HG03066 (cell line): ENCODE measurements at regions not wholly inside any gene's neighbourhood (a gene's known extent, or its start where the extent isn't known, plus 50 kb on each side); places are given as distances from the start of the nearest gene placed in this dataset.

ENCODE experiments used
- ATAC-seq: cut with Tn5 transposase; IDR thresholded peaks from one replicate; pipeline ENCODE4 v1.9.1; 2021; ENCODE audit warnings: low read depth; ENCODE audit not compliant: unreplicated experiment

DNA sequence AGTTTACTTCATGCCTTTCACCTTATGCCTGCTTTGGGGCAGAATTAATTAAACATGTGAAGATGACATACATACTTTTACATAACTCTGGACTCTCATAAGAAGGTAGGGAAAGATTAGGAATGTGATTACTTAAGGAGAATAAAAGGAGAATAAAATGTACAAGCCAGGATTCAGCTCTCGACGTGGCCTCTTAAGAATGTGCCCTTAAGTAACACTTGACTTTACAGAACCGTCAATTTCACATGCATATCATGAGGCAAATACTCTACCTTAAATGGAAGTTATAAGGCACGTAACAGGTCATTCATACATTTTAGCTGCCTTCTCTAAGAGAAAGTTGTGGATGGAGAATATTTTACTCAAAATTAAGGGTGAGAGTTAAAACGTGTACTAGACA is 263.7 kb upstream of the LMCD1 start:
- no peak for ATAC-seq

DNA sequence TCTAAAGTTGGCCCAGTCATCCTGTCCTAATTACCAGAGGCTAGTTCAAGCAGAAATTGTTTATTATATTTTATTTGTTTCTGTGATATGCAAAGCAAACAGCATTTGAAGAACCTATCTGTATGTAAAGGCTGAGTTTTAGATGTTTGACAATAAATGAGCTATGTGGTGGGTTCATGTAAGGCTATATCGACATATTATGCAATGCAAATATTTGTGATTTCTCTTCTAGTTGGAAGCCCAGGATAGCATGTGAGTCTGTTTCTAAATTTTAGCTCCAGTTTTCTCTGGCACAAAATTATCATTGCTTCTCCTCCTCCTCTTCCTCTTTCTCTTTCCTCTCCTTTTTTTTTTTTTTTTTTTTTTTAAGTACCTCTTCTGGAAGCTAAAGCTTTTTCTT is 263.2 kb upstream of the LMCD1 start:
- ATAC-seq = no peak

GRCh38 chr3:8239095-8239494 is 262.5 kb upstream of the LMCD1 start:
- no peak for ATAC-seq

DNA sequence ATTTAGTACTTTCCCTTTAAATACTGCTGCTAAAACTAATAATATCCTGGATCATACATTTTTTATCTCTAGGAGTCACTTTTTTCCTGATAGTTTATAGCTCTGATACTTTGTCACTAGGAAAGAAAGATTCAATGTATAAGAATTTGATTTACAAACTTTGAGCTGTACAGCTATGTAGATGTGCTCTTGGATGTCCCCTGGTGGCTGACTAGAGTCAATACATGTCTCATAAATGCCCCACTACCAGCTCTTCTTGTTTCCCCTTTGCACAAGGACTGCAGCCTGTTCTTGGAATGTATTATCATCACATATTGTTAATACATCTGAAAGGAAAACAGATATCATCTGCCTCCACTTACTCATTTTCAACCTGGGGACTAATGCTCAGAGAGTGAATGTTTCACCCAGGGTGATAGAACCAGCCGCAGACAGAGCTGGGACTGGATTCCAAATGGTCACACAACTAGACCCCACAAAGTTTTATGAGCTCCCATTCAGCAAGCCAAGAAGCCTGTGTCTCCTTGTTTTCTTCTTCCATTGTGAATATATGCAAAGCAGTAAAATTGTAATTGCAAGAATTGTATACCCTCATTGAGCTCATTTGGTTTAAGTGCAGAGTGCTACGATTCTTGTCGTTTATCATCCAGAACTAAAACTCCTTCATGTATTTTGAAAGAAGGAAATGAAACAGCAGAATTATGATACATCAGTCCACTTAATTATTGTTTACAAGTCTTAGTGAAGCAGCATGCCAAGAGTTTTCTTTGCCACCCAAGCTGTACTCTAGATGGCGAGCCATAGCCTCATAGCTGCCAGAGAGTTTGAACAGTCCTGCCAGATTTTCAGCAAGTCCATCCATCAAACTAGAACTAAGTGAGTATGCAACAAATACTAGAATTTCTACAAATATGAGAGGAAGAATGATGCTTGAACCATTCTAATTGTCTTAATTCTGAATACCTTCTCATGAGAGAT is 261.6 kb upstream of the LMCD1 start:
- peak; percentile 90 for ATAC-seq

DNA sequence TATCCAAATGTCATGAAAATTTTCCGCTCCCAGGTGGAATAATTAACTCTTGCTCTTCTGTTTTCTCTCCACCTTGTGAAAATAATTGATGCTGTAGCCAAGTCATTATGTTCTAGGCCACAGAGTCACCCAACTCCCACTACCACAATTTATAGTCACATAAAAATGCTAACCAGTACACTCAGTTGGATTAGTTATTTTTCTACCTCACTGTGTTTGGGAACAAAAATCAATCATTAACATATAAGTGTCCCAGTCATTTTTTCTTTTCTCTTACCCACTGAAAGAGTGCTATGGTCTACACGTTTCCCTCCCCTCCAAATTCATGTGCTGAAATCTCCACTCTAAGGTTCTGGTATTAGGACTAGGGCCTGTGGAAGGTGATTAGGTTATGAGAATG is 255.6 kb upstream of the LMCD1 start:
- no peak for ATAC-seq

GRCh38 chr3:8253201-8253600 is 248.4 kb upstream of the LMCD1 start:
- ATAC-seq = no peak

DNA sequence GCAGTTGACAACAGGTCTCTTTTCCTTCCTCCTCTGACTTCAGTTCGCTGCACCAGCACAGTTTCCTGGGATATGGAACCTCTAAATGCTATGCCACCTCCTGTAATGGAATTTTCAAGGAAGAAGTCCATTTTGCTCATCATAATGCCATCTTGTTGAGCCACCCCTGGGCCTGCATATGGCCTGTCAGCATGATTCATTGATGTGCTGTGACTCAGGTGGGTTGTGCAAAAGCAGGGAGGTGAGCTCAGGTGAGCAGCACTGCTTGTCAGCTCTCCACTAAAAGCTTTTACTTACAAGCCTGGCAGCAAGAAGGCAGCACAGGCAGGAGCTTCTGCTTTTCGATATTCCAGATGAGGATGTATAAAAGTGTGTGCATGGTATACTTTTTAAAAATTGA is 247.1 kb upstream of the LMCD1 start:
- no peak for ATAC-seq

DNA sequence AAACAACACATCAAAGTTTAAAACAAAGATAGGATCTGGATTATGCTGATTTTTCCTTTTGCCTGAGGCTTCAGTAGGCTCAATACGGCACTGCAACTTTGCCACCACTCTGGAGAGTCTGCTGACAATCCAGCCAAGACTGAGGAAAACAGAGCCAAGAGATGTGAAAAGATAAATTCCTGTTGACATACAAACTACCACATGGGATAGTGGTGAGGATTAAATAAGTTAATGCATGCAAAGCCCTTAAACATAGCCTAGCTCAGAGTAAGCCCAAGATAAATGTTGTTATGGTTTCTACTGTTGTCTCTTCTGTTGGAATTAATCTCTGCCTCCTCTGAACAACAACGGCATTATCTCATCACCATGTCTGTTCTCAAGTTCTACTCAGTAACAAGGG is 245.9 kb upstream of the LMCD1 start:
- ATAC-seq = no peak

GRCh38 chr3:8256441-8257071 is 245.1 kb upstream of the LMCD1 start:
- no peak for ATAC-seq

DNA sequence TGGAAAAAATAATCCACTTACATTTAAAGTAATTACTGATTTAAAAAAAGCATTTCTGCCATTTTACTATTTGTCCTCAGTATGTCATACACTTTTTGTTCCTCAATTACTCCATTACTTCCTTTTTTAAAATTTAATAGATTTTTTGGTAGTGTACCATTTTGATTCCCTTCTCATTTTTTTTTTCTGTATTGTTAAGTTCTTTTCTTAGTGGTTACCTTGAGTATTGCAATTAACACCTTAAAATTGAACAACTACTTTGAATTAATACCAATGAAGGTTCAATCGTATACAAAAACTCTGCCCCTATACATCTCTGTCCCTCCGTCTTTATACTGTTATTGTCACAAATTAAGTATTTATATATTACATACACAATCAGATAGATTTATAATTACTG is 240.6 kb upstream of the LMCD1 start:
- no peak for ATAC-seq

- no peak for ATAC-seq
Observed at GRCh38 chr3:8266730-8267131, 234.9 kb upstream of the LMCD1 start.

- ATAC-seq = no peak
Observed at GRCh38 chr3:8273479-8273878, 228.1 kb upstream of the LMCD1 start.

DNA sequence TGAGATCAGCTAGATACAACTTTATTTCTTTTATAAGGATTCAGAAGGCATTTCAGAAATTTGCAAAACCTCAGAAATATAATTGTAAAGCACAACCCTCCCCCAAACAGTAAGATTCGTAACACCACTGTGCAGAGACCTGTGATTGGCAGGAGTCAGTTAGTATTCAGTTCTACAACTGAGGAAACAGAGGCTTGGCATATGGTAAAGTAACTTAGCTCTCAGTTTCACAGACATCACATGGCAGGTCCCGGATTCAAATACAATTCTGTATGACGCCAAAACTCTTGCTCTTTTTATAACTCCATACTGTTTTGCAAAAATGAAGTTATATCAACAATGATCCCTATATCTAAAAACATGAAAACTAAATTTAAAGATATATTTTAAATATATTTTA is 225.6 kb upstream of the LMCD1 start:
- no peak for ATAC-seq

GRCh38 chr3:8276506-8276905 is 225.1 kb upstream of the LMCD1 start:
- no peak for ATAC-seq

DNA sequence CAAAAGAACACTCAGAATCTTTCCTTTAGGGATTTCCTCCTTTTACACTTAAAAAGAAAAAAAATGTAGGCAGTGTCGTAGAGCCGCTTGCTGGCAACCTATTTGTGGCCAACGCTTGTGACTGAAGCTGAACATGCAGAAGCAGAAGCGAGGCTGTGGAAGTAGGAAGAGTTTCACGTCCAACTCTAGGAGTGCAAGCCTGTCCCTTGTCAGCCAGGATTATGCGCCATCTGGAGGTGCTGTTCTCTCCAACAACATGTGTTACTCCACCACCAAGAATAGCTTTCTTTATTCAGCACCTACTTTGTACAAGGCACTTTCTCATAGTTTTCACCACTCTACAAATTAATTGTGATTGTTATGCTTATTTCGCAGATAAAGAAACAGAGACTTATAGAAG is 223.2 kb upstream of the LMCD1 start:
- ATAC-seq = no peak

GRCh38 chr3:8279476-8279875 is 222.1 kb upstream of the LMCD1 start:
- no peak for ATAC-seq

DNA sequence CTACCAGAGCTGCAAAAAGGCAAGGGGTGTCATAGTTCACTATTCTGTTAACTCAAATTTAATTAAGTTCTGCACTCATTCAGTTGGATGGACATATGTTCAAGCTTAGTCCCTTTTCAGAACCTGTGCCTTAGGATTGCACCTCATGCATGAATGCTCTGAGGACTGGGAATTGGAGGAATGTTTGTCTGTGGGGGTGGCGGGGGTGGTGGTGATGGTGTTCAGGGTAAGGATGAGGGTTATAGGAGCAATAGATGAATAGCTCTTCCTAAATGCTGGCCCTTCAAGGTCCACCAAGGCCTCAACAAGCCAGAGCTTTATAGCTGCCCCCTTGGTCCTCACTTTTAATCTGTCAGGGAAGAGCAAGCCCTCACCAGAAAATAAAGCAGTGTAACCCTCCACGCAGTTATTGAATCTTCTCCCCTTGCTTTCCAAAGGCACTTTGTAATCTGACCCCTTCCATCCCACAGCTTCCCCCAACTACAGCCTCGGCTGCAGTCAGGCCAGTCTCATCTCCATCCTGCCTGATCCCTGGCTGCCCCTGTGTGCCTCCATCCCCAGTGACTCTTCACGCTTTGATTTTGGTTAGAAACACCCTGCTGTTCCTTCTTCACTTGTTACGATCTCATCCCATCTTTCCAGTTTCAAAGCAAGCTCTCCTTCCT is 221.6 kb upstream of the LMCD1 start:
- ATAC-seq = no peak

DNA sequence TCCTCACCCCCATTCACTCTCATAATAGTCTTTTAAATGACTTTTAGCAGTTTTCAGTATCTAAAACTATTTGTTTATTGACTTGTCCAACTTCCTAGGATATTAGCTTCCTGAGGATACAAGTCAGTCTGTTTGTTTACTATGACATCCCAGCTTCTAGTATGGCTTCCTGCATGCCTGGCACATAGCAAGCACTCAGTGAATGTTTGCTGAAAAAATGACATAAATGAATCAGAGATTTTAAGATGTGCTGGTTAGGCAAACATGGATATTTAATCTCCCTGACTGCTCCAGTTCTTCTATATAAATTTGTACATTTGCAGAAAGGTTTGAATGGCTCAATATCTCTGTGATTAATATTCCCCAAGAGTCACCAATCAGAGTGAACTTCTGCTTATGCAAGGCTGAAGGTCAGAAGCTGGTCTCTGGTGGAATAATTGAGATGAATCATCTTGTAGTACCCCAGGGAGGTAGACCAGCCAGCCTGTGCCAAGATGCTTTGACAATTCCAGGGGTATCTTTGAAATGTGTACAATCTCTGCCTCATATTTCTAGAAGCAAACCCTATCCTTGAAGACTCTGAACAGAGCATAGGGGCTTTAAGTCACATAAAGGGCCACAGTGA is 219.0 kb upstream of the LMCD1 start:
- ATAC-seq = no peak

- no peak for ATAC-seq
Observed at GRCh38 chr3:8283193-8283592, 218.4 kb upstream of the LMCD1 start.

- ATAC-seq = no peak
Observed at GRCh38 chr3:8286086-8286485, 215.5 kb upstream of the LMCD1 start.

GRCh38 chr3:8286749-8287148 is 214.9 kb upstream of the LMCD1 start:
- no peak for ATAC-seq
